Calu3 (cell line): ENCODE measurements at regions not wholly inside any gene's neighbourhood (a gene's known extent, or its start where the extent isn't known, plus 50 kb on each side); places are given as distances from the start of the nearest gene placed in this dataset.

ENCODE experiments used
- BruUV-seq: library from RNA; stranded (reverse); fragments of 400-500 nt; replicated peaks from 2 replicates; lab custom pipeline; 2021; lab: Mats Ljungman, UMichigan
- CTCF ChIA-PET: fragments of 300-600 bp; sonication (Branson Sonifier 250); formaldehyde crosslinking; loops from one replicate; lab custom pipeline; 2022; ENCODE audit warnings: antibody characterized with exemption; lab: Charles Lee
- DNase-seq: peaks from one replicate; pipeline ENCODE4 v3.0.0; 2022
- H3K27ac Mint-ChIP-seq: one replicate; pipeline ENCODE4 v1.8.0; 2022; ENCODE audit warnings: mixed read lengths; ENCODE audit not compliant: unreplicated experiment
- H3K27me3 Mint-ChIP-seq: one replicate; pipeline ENCODE4 v1.8.0; 2022; ENCODE audit warnings: mixed read lengths; ENCODE audit not compliant: unreplicated experiment
- H3K36me3 Mint-ChIP-seq: one replicate; pipeline ENCODE4 v1.8.0; 2022; ENCODE audit warnings: mild to moderate bottlenecking, moderate library complexity, mixed read lengths; ENCODE audit not compliant: insufficient read depth, unreplicated experiment
- H3K4me1 Mint-ChIP-seq: one replicate; pipeline ENCODE4 v1.8.0; 2022; ENCODE audit warnings: mild to moderate bottlenecking, low read depth, mixed read lengths; ENCODE audit not compliant: unreplicated experiment
- H3K4me3 Mint-ChIP-seq: one replicate; pipeline ENCODE4 v1.8.0; 2022; ENCODE audit warnings: mild to moderate bottlenecking, low read depth, moderate library complexity, mixed read lengths; ENCODE audit not compliant: unreplicated experiment
- H3K9me3 Mint-ChIP-seq: one replicate; pipeline ENCODE4 v1.8.0; 2022; ENCODE audit warnings: low read depth, mixed read lengths; ENCODE audit not compliant: unreplicated experiment
- intact Hi-C: fragments of 100-400 bp; cut with micrococcal nuclease; formaldehyde crosslinking; loops from one replicate; pipeline ENCODE4 v1.10.0; 2022; ENCODE audit not compliant: unreplicated experiment
- TF ChIP-seq, protein P1 (sequence below): fragments of 200-600 bp; IDR thresholded peaks from one replicate; pipeline ENCODE4 v1.8.0; 2022; ENCODE audit warnings: antibody characterized with exemption; ENCODE audit not compliant: unreplicated experiment

DNA sequence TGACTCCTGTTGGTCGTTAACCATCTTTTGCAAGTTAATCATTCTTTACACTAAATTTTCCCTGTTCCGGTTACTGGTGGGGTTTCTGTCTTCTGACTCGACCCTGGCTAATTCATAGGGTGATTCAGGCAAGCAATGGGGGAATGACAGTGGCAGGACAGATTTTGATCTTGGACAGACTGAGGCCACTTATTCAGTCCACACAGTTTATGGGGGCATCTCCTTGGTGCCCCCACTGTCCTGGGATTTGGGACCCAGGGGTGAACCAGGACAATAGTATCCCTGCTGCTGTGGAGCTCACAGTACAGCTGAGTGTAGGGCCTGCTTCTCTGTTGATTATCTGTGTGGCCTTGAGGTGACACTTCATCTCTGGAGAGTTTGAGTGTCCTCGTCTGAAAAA is 540.4 kb downstream of the MATN1 start:
- no TSS peak for BruUV-seq
- no peak overlapping the region for H3K4me3 Mint-ChIP-seq
- no peaks in the 10 kb centered on the region for H3K4me1 Mint-ChIP-seq
- H3K9me3 Mint-ChIP-seq: no peaks in the 10 kb centered on the region
- no peaks in the 10 kb centered on the region for H3K36me3 Mint-ChIP-seq
- intact Hi-C loops: no loop called here
- H3K27ac Mint-ChIP-seq: no peak overlapping the region
- peaks cover 46% of the 10 kb centered on the region for H3K27me3 Mint-ChIP-seq
- no peak for DNase-seq
- CTCF ChIA-PET: interaction anchor here (0.6 kb wide), 1 partner anchor 8 kb away, joined by 5 read pairs; no protein-coding TSS in a partner anchor
- TF ChIP-seq, protein P1, sequence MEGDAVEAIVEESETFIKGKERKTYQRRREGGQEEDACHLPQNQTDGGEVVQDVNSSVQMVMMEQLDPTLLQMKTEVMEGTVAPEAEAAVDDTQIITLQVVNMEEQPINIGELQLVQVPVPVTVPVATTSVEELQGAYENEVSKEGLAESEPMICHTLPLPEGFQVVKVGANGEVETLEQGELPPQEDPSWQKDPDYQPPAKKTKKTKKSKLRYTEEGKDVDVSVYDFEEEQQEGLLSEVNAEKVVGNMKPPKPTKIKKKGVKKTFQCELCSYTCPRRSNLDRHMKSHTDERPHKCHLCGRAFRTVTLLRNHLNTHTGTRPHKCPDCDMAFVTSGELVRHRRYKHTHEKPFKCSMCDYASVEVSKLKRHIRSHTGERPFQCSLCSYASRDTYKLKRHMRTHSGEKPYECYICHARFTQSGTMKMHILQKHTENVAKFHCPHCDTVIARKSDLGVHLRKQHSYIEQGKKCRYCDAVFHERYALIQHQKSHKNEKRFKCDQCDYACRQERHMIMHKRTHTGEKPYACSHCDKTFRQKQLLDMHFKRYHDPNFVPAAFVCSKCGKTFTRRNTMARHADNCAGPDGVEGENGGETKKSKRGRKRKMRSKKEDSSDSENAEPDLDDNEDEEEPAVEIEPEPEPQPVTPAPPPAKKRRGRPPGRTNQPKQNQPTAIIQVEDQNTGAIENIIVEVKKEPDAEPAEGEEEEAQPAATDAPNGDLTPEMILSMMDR: no peak

DNA sequence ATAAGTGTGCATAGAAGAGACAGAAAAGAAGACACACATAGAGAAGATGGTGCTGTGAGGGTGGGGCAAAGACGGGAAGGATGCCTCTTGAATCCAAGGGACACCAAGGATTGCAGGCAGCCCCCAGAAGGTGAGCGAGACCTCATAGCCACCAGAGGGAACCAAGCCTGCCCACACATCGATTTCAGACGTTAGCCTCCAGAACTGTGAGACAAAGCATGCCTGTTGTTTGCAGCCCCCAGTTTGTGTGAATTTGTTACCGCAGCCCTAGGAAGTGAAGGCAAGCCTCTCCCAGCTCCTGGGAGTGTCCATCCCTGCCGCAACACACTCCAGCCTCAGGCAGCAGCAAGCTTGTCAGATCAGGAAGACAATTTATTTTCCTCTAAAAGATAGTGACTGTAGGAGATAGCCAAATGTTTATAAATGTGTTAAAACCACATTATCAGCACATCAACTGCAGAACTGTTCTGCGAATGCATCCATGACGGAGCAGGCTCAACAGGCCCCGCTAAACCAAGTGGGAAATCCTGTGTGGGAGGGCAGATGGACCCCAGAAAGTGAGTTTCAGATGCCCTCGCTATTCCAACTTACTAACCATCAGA is 543.3 kb downstream of the MATN1 start:
- no peak overlapping the region for H3K27ac Mint-ChIP-seq
- CTCF ChIA-PET: no interaction called here
- no peaks in the 10 kb centered on the region for H3K4me1 Mint-ChIP-seq
- BruUV-seq: no TSS peak
- intact Hi-C loops: no loop called here
- TF ChIP-seq, protein P1: no peak
- no peaks in the 10 kb centered on the region for H3K36me3 Mint-ChIP-seq
- H3K4me3 Mint-ChIP-seq: no peak overlapping the region
- no peaks in the 10 kb centered on the region for H3K9me3 Mint-ChIP-seq
- H3K27me3 Mint-ChIP-seq: peaks cover 64% of the 10 kb centered on the region
- no peak for DNase-seq

- Mint-ChIP-seq H3K9me3 (no peaks in the 10 kb centered on the region), H3K4me3 (no peak overlapping the region), H3K27ac (no peak overlapping the region), H3K4me1 (no peaks in the 10 kb centered on the region), H3K27me3 (peaks cover 80% of the 10 kb centered on the region), H3K36me3 (no peaks in the 10 kb centered on the region)
- no peak for DNase-seq
- TF ChIP-seq, protein P1: no peak
- intact Hi-C loops: no loop called here
- CTCF ChIA-PET: interaction anchor here (1.5 kb wide), 1 partner anchor 9 kb away, joined by 4 read pairs; no protein-coding TSS in a partner anchor
- BruUV-seq: no TSS peak
Measured at GRCh38 chr1:30176477-30176876, 546.9 kb downstream of the MATN1 start.

DNA sequence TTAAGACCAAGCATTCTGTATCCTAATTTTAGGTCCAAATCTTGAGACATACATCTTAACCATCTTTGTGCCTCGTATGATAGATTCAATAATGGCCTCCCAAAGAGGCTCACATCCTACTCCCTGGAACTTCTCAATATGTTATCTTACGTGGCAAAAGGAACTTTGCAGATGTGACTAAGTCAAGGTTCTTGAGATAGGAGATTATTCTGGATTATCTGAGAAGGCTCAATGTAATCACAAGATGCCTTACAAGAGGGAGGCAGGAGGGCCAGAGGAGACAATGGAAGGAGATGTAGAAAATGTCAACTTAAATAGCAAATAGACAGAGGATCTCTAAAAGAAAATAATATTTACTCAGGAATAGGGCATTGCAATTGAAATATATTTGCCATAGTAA is 548.9 kb downstream of the MATN1 start:
- Mint-ChIP-seq H3K4me1 (no peaks in the 10 kb centered on the region), H3K27ac (no peak overlapping the region), H3K36me3 (no peaks in the 10 kb centered on the region), H3K27me3 (peaks cover 75% of the 10 kb centered on the region), H3K9me3 (no peaks in the 10 kb centered on the region), H3K4me3 (no peak overlapping the region)
- BruUV-seq: no TSS peak
- CTCF ChIA-PET: no interaction called here
- TF ChIP-seq, protein P1: no peak
- DNase-seq: no peak
- intact Hi-C loops: no loop called here
